Hematopoietic multipotent progenitor cell treated with erythropoietin and hydrocortisone succinate and interleukin-3 and kit ligand, for 15 days (in vitro differentiated cells): ENCODE measurements at regions not wholly inside any gene's neighbourhood (a gene's known extent, or its start where the extent isn't known, plus 50 kb on each side); places are given as distances from the start of the nearest gene placed in this dataset.
A peak's percentile ranks its signal among the peaks of the same experiment; 100 is the strongest.
"Not testable (repeated sequence)": the region's sequence is repeated elsewhere in the genome, so short reads cannot be mapped to it uniquely, and the experiment has no call there.

Experiments
- DNase-seq: peaks from one replicate; pipeline ENCODE4 v3.0.0-alpha.2; 2015; ENCODE audit warnings: low spot score

DNA sequence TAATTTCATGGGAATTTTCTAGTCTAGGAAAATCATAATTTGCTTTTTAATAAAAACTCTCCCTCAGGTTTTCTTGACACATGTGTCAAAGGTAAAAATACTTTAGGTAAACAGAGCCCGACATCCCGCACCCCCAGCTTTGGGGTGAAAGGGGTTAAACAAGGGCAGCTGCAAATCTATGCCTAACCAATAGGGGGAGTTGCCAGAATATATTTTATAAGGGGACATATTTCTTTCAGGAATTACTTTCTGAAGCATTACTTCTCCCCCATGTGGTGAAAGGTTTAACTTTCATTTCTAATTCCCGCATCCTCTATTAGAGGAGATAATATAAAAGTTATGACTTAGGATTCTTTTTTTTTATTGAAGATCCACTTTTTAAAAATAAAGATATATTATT is 53.9 kb upstream of the HEPH start:
- DNase-seq, result peak; percentile 12

GRCh38 chrX:66107860-66108259 is 56.2 kb upstream of the HEPH start:
- DNase-seq, result not testable (repeated sequence)

GRCh38 chrX:66102398-66102797 is 61.6 kb upstream of the HEPH start:
- not testable (repeated sequence) for DNase-seq

GRCh38 chrX:66098162-66098561 is 58.3 kb upstream of the VSIG4 start:
- no peak for DNase-seq

DNA sequence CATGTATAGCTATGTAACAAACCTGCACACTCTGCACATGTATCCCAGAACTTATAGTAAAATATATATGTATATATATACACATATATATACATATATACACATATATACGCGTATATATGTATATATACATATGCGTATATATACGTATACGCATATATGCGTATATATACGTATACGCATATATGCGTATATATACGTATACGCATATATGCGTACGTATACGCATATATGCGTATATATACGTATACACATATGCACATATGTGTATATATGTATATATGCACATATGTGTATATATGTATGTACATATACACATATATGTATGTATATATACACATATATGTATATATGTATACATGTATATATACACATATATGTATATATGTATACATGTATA is 57.1 kb upstream of the VSIG4 start:
- DNase-seq, result not testable (repeated sequence)

DNA sequence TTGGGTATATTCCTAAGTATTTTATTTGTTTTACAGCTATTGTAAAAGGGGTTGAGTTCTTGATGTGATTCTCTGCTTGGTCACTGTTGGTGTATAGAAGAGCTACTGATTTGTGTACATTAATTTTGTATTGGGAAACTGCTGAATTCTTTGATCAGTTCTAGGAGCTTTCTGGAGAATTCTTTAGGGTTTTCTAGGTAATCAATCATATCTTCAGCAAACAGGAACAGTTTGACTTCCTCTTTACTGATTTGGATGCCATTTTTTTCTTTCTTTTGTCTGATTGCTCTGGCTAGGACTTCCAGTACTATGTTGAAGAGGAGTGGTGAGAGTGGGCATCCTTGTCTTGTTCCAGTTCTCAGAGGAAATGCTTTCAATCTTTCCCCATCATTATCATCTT is 50.1 kb upstream of the VSIG4 start:
- not testable (repeated sequence) for DNase-seq
